Osteoblast (primary cell): ENCODE measurements at regions not wholly inside any gene's neighbourhood (a gene's known extent, or its start where the extent isn't known, plus 50 kb on each side); places are given as distances from the start of the nearest gene placed in this dataset.

Source experiments
- DNase-seq: peaks from one replicate; pipeline ENCODE4 v3.0.0; 2011; ENCODE audit warnings: low spot score, mixed read lengths; ENCODE audit not compliant: insufficient read length; ENCODE audit errors: missing footprints
- H2AFZ ChIP-seq: 2 replicates; pipeline ENCODE4 v1.6.0; 2011; ENCODE audit warnings: mild to moderate bottlenecking, low read length
- H3K27ac ChIP-seq: 2 replicates; pipeline ENCODE4 v1.5.1; 2011; ENCODE audit warnings: mild to moderate bottlenecking, low read depth, low read length, moderate library complexity
- H3K27me3 ChIP-seq: 2 replicates; pipeline ENCODE4 v1.6.0; 2012; ENCODE audit warnings: mild to moderate bottlenecking, control low read depth, inconsistent platforms, low read length, moderate library complexity; ENCODE audit not compliant: insufficient read depth
- H3K36me3 ChIP-seq: 2 replicates; pipeline ENCODE4 v1.5.1; 2011; ENCODE audit warnings: mild to moderate bottlenecking, low read length, control low read depth, moderate library complexity; ENCODE audit not compliant: insufficient read depth
- H3K4me1 ChIP-seq: 2 replicates; pipeline ENCODE4 v1.5.1; 2011; ENCODE audit warnings: mild to moderate bottlenecking, low read length, control low read depth, moderate library complexity; ENCODE audit not compliant: insufficient read depth
- H3K4me2 ChIP-seq: 2 replicates; pipeline ENCODE4 v1.6.0; 2011; ENCODE audit warnings: mild to moderate bottlenecking, low read length; ENCODE audit not compliant: insufficient read depth
- H3K4me3 ChIP-seq: fragments of 200-600 bp; sonication (generic); 3 replicates; pipeline ENCODE4 v1.5.1; 2012; ENCODE audit warnings: mild to moderate bottlenecking, low read length, inconsistent platforms; ENCODE audit not compliant: insufficient read depth
- H3K79me2 ChIP-seq: 2 replicates; pipeline ENCODE4 v1.6.0; 2012; ENCODE audit warnings: mild to moderate bottlenecking, low read length, control low read depth, inconsistent platforms; ENCODE audit not compliant: insufficient read depth
- H3K9me3 ChIP-seq: 2 replicates; pipeline ENCODE4 v1.5.1; 2011; ENCODE audit warnings: low read depth, low read length, control low read depth
- H4K20me1 ChIP-seq: 2 replicates; pipeline ENCODE4 v1.6.0; 2012; ENCODE audit warnings: mild to moderate bottlenecking, low read length, control low read depth; ENCODE audit not compliant: insufficient read depth
- TF ChIP-seq, protein P1 (sequence below): IDR thresholded peaks from 2 replicates; pipeline ENCODE4 v1.5.1; 2011; ENCODE audit warnings: mild to moderate bottlenecking, low read depth, low read length, moderate library complexity; ENCODE audit errors: extremely low read depth

DNA sequence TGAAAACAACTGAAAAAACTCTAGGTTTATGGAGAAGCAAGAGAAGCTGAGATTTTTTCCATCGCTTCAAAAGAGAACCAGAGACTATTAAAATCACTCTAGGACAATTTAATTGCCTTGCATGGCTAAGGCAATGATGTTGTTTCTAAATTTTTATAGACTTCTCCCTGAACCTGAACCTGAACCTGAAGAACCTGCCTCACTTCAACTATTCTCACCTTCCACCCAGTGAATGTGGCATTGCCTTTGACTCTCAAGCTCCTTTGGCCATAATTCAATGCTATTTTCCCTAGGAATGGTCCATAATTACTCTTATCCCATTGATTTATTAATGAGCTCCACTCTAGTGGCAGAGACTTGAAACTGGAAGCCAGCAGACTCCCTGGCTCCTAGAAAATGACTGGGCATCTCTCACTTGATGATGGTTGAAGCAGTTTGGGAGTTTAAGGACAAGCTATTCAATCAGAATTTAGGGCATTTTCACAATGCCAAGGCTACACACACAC, 303.8 kb upstream of the UBE2E3 start:
- Histone ChIP-seq H3K4me1 (no peaks in the 10 kb centered on the region), H3K4me2 (no peak overlapping the region), H3K27ac (no peak overlapping the region), H3K27me3 (no peaks in the 10 kb centered on the region), H4K20me1 (no peaks in the 10 kb centered on the region), H3K9me3 (no peaks in the 10 kb centered on the region), H2AFZ (no peak overlapping the region), H3K36me3 (no peaks in the 10 kb centered on the region), H3K4me3 (no peak overlapping the region), H3K79me2 (no peaks in the 10 kb centered on the region)
- TF ChIP-seq, protein P1, sequence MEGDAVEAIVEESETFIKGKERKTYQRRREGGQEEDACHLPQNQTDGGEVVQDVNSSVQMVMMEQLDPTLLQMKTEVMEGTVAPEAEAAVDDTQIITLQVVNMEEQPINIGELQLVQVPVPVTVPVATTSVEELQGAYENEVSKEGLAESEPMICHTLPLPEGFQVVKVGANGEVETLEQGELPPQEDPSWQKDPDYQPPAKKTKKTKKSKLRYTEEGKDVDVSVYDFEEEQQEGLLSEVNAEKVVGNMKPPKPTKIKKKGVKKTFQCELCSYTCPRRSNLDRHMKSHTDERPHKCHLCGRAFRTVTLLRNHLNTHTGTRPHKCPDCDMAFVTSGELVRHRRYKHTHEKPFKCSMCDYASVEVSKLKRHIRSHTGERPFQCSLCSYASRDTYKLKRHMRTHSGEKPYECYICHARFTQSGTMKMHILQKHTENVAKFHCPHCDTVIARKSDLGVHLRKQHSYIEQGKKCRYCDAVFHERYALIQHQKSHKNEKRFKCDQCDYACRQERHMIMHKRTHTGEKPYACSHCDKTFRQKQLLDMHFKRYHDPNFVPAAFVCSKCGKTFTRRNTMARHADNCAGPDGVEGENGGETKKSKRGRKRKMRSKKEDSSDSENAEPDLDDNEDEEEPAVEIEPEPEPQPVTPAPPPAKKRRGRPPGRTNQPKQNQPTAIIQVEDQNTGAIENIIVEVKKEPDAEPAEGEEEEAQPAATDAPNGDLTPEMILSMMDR, result no peak
- no peak for DNase-seq

DNA sequence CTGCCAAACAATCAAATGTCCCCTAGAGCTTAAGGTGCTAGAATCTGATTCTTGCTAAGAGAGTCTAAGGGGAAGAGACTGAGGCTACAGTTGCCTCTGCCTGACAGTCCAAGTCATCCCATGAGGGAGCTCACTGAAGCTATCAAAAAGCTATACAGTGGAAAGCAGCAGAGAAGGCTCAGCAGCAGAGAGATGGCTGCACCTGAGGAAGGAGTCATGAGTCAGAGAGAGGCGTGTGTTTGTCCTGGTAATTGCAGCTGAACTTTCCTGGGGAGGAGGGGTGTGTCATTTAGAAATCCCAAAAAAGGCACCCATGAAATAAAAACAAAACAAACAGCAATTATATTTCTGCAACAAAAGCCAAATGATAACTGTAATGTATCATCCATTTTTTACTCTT, 305.2 kb upstream of the UBE2E3 start:
- H4K20me1 ChIP-seq, result no peaks in the 10 kb centered on the region
- H3K9me3 ChIP-seq, result no peaks in the 10 kb centered on the region
- DNase-seq, result no peak
- H3K27me3 ChIP-seq, result no peaks in the 10 kb centered on the region
- TF ChIP-seq, protein P1, result no peak
- H3K4me3 ChIP-seq, result no peak overlapping the region
- no peaks in the 10 kb centered on the region for H3K4me1 ChIP-seq
- no peaks in the 10 kb centered on the region for H3K79me2 ChIP-seq
- H2AFZ ChIP-seq, result no peak overlapping the region
- no peaks in the 10 kb centered on the region for H3K36me3 ChIP-seq
- H3K27ac ChIP-seq, result no peak overlapping the region
- H3K4me2 ChIP-seq, result no peak overlapping the region

DNA sequence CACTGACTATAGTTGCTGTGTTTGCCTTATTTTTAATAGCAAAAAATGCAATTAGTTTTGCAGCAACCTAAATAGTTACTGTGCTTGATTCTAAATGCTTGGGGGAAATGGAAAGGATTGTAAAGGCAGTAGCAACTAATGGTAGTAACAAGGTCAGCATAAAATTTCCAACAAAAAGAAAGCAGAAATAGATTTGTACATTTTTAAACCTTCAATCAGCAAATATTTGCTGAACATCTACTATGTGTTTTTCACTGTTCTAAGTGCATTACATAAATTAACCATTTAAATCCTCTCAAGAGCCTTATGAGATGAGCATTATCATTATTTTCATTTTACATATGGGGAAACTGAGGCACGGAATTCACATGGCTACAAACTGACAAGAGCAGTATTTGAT, 308.0 kb upstream of the UBE2E3 start:
- no peak overlapping the region for H3K4me2 ChIP-seq
- no peaks in the 10 kb centered on the region for H3K27me3 ChIP-seq
- H3K4me1 ChIP-seq, result no peaks in the 10 kb centered on the region
- no peak overlapping the region for H2AFZ ChIP-seq
- TF ChIP-seq, protein P1, result no peak
- no peaks in the 10 kb centered on the region for H3K9me3 ChIP-seq
- no peak overlapping the region for H3K4me3 ChIP-seq
- no peak overlapping the region for H3K27ac ChIP-seq
- DNase-seq, result no peak
- no peaks in the 10 kb centered on the region for H4K20me1 ChIP-seq
- no peaks in the 10 kb centered on the region for H3K79me2 ChIP-seq
- H3K36me3 ChIP-seq, result no peaks in the 10 kb centered on the region

DNA sequence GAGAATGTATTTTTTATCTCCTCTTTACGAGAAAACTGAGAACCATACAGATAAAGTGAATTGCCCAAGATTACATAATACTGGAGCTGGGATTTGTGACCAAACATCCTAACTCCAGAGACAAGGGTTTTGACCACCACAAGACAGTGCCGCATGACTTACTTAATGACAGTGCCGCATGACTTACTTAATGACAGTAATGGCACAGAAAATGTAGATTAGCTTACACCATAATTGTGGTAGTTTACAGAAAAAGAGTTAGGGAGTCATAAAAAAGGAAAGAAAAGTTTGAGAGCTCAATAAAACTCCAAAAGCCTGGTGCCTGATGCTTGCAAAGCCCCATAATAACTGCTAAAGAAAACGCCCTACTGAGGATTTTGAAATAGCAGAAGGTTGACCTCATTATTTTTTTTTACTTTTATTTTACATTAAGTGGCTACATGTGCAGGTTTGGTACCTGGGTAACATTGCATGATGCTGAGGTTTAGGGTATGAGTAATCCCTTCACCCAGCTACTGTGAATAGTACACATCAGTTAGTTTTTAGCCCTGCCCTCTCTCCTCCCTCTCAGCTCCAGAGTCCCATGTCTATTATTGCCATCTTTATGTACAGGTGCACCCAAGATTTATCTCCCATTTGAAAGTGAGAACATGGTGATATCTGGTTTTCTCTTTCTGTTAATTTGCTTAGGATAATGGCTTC, 310.0 kb upstream of the UBE2E3 start:
- H3K4me2 ChIP-seq, result no peak overlapping the region
- no peak overlapping the region for H3K27ac ChIP-seq
- no peaks in the 10 kb centered on the region for H4K20me1 ChIP-seq
- no peak for DNase-seq
- H3K36me3 ChIP-seq, result no peaks in the 10 kb centered on the region
- H2AFZ ChIP-seq, result no peak overlapping the region
- H3K79me2 ChIP-seq, result no peaks in the 10 kb centered on the region
- H3K4me1 ChIP-seq, result no peaks in the 10 kb centered on the region
- H3K27me3 ChIP-seq, result no peaks in the 10 kb centered on the region
- no peaks in the 10 kb centered on the region for H3K9me3 ChIP-seq
- TF ChIP-seq, protein P1, result no peak
- H3K4me3 ChIP-seq, result no peak overlapping the region
